GM18502 (cell line): ENCODE measurements at regions not wholly inside any gene's neighbourhood (a gene's known extent, or its start where the extent isn't known, plus 50 kb on each side); places are given as distances from the start of the nearest gene placed in this dataset.
"Not testable (repeated sequence)": the region's sequence is repeated elsewhere in the genome, so short reads cannot be mapped to it uniquely, and the experiment has no call there.

ENCODE experiments used
- ATAC-seq: cut with Tn5 transposase; IDR thresholded peaks from one replicate; pipeline ENCODE4 v1.9.1; 2021; ENCODE audit warnings: mild to moderate bottlenecking; ENCODE audit not compliant: unreplicated experiment, poor library complexity

DNA sequence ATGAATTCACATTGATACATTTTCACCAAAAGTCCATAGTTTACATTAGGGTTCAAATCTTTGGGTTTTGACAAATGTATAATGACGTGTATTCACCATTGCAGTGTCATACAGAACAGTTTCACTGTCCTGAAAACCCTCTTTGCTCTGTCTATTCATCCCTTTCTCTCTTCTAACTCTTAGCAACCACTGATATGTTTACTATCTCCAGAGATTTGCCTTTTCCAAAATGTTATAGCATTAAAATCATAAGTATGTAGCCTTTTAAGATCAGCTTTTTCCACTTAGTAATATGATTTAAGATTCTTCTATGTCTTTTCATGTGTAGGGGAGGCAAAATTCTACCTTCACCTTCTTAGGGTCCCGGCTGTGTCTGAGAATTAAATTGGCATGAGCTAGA lies 203.8 kb downstream of the TPRG1 start:
- ATAC-seq, result no peak

DNA sequence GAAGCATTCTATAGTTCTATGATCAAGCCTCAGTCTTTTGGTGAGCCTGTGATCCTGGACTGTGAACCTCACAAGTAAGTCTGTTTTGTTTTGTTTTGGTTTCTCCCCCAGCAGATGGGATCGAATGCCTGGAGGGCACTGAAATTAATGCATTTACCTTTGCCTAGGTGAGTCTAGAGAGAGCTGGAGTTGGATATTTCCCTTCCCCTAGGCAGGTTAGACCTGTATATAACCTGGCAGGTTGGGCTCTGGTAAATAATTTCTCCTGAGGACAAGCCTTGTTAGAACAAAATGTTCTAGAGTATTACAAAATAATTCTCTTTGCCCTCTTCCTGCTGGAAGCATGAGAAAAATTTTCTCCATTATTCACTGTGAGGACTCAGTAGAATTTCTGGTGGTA lies 211.9 kb downstream of the TPRG1 start:
- no peak for ATAC-seq

DNA sequence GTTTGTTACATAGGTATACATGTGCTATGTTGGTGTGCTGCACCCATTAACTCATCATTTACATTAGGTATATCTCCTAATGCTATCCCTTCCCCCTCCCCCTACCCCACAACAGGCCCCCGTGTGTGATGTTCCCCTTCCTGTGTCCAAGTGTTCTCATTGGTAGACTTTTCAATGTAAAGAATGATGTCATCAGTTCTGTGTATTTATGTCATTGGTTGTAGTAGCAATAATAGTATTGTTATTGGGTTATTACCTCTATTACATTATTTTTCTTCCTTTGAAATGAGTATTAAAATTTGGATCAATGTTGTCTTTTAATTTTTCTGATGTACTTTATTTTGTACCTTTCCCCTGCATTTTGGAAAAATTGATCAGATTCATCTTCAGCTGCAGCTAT lies 214.1 kb downstream of the TPRG1 start:
- ATAC-seq, result not testable (repeated sequence)

DNA sequence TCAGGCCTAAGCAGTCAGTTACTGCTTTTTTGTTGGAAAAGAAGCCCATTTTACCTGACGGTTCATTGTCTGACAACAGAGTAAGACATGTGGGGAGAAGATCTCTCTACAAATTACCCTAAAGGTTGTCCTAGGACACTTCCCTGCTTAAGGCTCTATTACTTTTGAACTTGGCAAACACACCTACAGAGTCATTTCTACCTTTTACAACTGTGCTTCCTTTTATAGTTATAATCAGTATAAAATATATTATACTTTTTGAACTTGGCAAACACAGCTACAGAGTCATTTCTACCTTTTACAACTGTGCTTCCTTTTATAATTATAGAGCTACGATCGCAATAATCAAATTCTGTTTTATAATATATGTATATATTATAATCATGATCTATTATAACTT lies 215.0 kb downstream of the TPRG1 start:
- ATAC-seq, result no peak

DNA sequence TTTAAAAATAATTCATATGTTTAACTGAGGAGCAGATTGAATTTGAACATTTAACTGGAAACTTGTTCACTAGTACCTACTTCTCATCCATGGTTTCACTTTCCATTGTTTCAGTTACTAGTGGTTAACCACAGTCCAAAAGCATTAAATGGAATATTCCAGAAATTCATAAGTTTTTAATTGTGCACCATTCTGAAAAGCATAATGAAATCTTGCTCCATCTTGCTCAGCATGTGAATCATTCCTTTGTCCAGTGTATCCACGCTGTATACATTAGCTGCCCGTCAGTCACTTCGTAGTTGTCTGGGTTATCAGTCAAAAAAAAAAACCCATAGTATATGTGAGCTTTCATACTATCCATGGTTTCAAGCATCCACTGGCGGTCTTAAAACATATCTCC lies 217.6 kb downstream of the TPRG1 start:
- ATAC-seq, result no peak

DNA sequence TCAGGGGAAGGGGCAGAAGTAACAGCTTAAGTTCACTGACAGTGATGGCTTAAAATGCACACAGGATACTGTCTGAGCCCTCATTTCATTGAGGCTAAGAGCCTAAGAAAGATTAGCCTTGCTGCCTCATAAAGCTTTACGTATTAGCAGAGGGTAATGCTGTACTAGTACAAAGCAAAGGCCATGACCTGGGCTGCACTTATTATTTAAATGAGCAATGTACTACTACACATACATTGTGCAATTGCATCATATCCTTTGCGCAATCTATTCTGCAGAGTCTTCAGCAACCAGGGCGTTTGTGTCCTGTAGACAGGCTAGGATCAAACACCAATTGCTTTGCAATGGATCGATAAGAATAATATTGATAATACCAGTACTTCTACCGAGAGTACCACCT lies 221.8 kb downstream of the TPRG1 start:
- no peak for ATAC-seq

DNA sequence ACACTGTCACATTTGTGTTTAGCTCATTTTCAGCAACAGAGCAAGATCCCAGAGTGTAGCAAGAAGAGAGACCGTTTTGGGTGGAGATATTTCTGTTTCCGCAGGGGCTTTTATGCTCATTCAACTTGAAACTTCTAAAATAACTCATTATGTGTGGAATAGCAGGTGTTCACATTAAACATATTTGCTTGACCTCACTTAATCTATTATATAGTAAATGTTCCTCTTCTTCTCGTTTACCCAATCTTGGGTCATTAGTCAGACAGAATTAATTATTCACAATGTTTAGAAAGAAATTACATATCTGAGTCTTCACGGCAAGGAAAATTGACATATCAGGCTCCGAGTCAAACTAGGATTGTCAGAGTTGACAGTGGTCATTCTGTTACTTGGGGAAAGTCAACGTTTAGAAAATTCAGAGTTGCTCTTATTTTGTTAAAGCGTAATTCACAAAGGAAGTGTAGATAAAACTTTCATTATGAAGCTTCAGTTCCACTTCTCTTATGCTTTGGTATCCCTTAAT lies 222.9 kb downstream of the TPRG1 start:
- peak; percentile 87 for ATAC-seq

DNA sequence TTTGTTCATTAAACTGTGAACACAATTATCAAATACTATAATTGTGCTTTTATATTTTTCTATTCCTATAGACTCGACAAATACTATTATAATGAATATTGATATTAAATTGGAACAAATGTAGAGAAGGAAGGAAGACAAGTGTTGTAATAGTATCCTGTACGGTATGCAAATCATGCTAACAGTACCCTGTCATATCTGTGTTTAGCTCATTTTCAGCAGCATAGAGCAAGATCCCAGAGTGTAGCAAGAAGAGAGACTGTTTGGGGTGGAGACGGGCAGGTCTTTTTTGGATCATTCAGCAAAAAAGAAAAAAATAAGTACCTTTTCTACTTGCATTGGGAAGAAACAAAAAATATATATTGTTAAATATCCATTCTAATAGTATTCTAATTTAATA lies 224.1 kb downstream of the TPRG1 start:
- peak; percentile 51 for ATAC-seq

DNA sequence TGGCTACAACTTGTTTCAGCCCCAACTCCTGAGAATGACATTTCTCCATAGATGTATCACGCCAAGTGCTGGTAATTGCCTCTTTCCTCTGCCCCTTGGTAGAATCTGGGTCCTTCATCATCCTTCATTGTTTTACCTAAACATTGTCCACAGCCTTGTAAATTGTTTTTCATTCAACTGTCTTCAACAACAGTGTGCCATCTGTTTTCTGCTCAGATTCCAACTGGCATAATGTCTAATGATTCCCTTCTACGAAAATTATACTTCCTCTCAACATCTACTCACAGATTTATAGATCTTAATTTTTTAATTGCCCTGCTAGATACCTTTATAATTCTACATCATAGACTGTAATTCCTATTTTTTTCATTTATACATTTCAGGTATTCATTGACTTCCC lies 226.9 kb downstream of the TPRG1 start:
- ATAC-seq, result no peak

DNA sequence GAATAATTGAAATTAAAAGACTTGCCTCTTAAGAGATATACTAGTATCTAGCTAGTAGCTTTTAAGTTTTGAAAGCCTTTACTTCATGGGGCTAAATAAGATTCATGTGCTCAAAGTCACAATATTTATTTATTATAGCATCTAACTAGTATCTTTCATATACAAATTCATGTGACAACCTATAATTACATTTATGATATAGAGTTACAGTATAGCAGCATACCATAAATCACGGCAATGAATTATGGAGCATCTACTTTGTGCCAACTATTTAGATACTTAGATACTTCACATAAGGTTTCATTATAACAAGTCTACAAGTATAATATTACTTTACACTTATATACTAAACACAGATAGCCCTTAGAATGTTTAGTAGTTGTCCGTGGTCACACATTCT lies 229.4 kb downstream of the TPRG1 start:
- ATAC-seq, result no peak

DNA sequence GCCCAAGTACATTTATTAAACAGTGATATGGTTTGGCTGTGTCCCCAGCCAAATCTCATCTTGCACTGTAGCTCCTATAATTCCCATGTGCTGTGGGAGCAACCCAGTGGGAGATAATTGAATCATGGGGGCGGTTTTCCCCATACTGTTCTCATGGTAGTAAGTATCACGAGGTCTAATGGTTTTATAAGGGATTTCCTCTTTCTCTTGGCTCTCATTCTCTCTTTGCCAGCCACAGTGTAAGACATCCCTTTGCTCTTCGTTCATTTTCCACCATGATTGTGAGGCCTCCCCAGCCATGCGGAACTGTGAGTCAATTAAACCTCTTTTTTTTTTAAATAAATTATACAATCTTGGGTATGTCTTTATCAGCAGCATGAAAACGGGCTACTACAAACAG lies 228.0 kb upstream of the TP63 start:
- ATAC-seq, result no peak

DNA sequence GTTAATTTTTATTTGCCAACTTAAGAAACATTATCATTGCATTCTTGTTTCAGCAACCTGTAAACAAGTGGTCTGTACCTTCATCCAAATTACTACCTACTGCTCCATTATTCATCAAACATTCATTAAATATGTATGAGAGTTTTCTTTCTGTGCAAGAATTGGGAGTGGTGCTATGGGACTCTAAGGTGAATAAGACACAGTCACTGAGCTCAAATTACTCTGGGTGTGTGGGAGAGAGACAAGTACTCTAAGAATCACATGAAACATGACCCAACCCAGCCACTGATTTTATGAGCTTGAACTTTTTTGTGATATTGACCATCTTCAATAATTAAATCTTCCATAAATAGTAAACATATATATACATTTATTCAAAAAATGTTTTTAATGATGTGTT lies 227.2 kb upstream of the TP63 start:
- ATAC-seq, result no peak

DNA sequence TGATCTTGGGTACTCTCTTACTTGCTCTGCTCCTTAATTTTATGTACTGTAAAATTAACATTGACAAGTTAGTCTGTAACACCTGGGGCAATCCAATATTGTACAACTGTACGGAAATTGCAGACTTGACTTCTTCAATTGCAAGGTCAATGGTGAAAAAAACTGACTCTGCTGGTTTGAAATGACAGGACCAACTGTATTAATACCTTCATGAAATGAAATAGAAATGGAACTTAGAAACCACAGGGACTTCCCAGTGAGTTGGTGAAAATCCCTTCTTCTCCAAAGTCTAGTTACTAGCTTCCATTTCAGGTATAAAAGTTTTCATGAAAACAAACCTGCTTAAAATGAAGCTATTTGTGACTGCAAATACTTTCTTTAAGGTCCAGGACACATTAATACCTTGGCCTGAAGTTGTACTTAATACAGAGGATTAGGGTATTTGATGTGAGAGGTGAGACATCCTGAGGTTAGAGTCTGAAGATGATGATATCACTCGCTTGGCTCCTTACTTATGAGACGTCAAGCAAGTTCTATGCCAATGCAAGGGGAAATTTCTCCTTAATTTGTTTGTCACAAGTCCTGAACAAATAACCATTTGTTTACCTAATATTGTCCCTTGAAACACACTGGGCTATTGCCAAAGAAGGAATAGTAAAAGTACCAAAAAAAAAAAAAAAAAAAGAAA lies 226.2 kb upstream of the TP63 start:
- ATAC-seq, result peak; percentile 71

DNA sequence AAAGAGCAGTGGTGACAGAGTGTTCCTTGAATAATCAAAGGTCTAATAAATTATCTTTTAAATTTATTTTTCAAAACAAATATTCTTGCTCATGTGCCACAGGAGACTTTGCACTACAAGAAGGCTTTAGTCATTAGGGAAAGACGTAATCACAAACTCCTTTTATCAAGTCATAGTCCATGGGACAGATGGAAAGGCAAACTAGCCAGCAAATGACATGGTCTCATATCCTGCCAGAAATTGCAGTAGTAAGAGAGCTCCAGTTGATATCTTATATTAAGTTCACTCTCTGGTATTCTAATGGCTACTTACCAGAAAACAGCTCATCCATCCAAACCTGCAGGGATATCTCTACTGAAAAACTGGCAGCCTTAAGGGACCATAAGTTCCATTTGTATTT lies 225.0 kb upstream of the TP63 start:
- ATAC-seq, result no peak

DNA sequence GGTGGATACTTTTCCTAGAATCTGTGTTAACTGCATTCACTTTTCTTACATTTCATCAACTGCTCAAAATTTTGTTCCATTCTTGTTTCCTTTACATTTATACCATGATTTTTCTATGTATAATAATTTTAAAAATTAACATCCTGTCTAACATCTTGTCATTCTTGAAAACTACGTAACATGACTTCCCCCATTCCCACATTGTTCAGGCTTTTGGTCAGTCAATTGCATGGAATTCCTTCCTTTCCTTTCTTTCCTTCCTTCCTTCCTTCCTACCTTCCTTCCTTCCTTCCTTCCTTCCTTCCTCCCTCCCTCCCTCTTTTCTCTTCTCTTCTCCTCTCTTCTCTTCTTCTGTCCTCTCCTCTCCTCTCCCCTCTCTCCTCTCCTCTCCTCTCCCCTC lies 220.7 kb upstream of the TP63 start:
- no peak for ATAC-seq

DNA sequence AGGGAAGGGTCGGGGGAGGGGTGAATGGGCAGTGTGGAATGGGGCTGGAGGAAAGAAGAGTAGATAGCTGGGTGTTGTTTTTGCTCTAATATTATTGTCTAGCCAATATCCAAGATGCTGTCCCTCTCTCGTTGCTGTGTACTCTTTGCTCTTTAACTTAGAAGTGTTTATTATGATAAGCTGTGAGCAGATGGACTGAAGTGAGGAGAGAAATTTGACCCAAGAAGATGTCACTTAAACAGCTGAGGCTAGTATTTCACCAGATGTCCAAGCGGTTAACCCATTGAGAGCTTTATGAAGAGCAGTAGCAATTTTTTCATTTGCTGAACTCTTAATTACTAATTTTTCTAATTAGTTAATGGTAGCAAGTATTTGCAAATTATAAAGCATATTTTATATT lies 212.2 kb upstream of the TP63 start:
- no peak for ATAC-seq

DNA sequence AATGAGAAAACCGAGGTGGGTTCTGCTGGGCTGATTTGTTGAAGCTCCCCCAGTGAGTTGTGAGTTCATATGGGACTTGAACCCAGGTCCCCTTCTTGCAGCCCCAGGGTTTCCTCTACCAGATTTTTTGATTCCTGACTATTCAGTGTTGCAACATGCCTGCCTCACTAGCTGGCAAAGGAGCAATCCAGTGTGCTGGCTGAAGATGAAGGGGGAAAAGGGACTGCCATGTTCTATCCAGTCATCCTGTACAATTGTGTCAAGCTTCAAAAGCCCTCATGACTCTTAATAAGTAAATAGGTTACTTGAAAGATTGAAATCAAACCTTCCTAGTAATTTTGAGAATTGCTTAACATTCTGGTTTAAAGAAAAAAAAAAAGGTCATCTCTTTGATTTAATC lies 211.5 kb upstream of the TP63 start:
- ATAC-seq, result no peak

DNA sequence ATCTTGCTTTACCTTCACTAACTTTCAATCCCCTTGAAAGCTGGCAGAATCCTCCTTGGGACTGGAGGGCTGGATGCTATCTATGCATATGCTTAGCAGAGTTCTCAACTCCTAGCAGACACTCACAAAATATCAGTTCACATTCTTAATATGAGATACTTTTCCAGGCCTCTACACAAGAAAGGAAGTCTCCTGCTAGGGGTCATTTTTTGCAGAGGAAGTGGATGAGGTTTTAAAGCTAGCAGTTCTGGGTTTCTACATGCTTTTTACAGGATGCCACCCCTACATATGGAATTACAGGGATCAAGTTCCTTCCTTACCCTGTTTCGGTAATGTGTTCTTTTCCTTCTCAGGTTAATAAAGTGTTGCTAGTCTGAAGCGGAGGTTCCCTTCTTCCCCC lies 206.3 kb upstream of the TP63 start:
- ATAC-seq, result no peak

DNA sequence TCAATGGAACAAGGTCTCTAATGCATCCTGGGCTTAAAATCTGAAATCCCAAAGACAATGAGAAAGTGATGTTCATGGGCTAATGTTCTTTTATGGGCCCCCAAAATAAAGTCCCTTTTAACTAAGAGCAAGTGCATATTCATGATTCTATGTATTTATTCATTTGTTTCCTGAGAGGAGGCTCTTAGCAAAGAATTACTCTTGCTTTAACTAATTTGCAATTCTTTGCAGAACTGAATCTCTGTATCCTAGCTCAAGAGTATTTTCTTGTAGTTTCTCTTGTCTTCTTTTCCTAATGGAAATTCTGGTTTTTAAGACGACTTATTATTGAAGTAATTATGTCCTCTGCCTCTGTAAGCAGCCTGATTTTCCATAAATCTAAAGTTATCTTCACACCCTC lies 202.2 kb upstream of the TP63 start:
- no peak for ATAC-seq

DNA sequence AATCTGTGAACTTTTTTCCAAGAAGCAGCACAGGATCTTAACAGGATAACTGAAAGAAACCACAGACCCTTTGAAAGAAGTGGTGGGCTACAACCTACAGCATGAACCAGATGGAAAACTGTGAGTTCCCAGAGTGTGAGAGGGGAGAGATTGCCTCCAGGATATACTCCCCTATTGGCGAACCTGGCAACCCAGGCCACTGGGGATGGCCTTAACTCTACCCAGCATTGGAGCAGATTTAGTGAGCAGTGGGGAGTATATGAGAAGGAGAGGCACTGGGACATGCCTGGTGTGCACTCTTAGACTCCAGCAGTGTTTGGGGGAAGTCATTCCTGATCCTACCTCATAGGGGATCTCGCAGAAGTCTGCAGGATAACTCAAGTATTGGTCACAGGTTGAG lies 201.0 kb upstream of the TP63 start:
- ATAC-seq, result no peak

DNA sequence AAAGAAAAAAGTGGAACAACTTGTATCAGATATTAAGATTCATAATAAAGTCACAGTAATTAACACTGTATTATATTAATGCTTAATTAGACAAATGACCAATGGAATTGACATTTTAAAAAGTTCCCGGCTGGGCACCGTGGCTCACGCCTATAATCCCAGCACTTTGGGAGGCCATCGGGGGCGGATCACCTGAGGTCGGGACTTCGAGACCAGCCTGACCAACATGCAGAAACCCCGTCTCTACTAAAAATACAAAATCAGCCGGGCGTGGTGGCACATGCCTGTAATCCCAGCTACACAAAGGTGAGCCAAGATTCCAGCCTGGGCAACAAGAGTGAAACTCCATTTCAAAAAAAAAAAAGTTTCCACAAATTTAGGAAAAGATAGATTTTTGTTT lies 188.9 kb upstream of the TP63 start:
- ATAC-seq, result not testable (repeated sequence)

DNA sequence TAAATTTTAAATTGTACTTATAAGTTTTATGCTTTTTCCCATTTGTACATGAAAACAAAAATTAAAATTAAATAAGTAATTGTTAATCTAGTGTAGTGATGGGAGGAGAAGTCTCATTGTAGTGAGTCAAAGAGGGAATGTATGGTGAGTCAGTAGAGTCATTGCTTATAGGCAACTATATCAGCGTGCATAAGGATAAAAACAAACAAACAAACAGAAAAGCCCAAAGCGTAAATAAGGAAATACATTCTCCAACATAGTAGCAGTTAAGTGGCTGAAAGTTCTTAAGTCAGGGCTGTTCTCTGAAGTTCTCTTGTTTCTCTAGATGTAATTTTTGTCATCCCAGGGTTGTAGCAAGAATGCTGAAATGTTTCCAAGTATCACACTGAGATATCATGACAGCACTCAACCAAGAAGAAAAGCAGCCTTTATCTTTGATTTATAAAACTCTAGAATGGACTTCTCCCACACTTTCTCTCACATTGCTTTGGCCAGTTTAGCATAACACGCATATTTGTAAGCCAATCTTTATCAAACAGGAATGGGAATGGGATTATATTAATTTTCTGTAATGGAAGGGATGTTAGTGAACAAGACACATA lies 184.1 kb upstream of the TP63 start:
- ATAC-seq, result no peak
